Ramos (cell line): ENCODE measurements at regions not wholly inside any gene's neighbourhood (a gene's known extent, or its start where the extent isn't known, plus 50 kb on each side); places are given as distances from the start of the nearest gene placed in this dataset.

Source experiments
- in situ Hi-C: fragments of 300-500 bp; cut with MboI; formaldehyde crosslinking; loops from one replicate; pipeline ENCODE4 v1.14.3; 2022; ENCODE audit warnings: low sequenced_read_pairs; ENCODE audit not compliant: unreplicated experiment

GRCh38 chr3:102176333-102177050 lies 258.3 kb upstream of the ZPLD1 start:
- in situ Hi-C loops, result no loop called here

- in situ Hi-C loops, result no loop called here
These were observed 257.6 kb upstream of the ZPLD1 start for GRCh38 chr3:102177075-102177755.

- in situ Hi-C loops, result no loop called here
These were observed 256.0 kb upstream of the ZPLD1 start for GRCh38 chr3:102178817-102179216.

- in situ Hi-C loops, result no loop called here
These were observed 255.3 kb upstream of the ZPLD1 start for GRCh38 chr3:102179326-102180177.

- in situ Hi-C loops, result no loop called here
These were observed 254.4 kb upstream of the ZPLD1 start for GRCh38 chr3:102180280-102180931.

- in situ Hi-C loops, result no loop called here
These were observed 253.5 kb upstream of the ZPLD1 start for GRCh38 chr3:102181175-102181920.

GRCh38 chr3:102182162-102182561 lies 252.7 kb upstream of the ZPLD1 start:
- in situ Hi-C loops, result no loop called here

GRCh38 chr3:102183186-102183585 lies 251.6 kb upstream of the ZPLD1 start:
- in situ Hi-C loops, result no loop called here

GRCh38 chr3:102183623-102184022 lies 251.2 kb upstream of the ZPLD1 start:
- in situ Hi-C loops, result no loop called here

GRCh38 chr3:102189541-102189940 lies 245.3 kb upstream of the ZPLD1 start:
- in situ Hi-C loops, result no loop called here

GRCh38 chr3:102189956-102190723 lies 244.7 kb upstream of the ZPLD1 start:
- in situ Hi-C loops, result no loop called here

- in situ Hi-C loops, result no loop called here
These were observed 242.2 kb upstream of the ZPLD1 start for GRCh38 chr3:102192575-102192974.

- in situ Hi-C loops, result no loop called here
These were observed 241.6 kb upstream of the ZPLD1 start for GRCh38 chr3:102193255-102193654.

- in situ Hi-C loops, result no loop called here
These were observed 240.8 kb upstream of the ZPLD1 start for GRCh38 chr3:102194001-102194400.

GRCh38 chr3:102194760-102195159 lies 240.1 kb upstream of the ZPLD1 start:
- in situ Hi-C loops, result no loop called here

- in situ Hi-C loops, result no loop called here
These were observed 239.4 kb upstream of the ZPLD1 start for GRCh38 chr3:102195198-102195948.

- in situ Hi-C loops, result no loop called here
These were observed 234.7 kb upstream of the ZPLD1 start for GRCh38 chr3:102200126-102200525.

GRCh38 chr3:102200560-102200959 lies 234.3 kb upstream of the ZPLD1 start:
- in situ Hi-C loops, result no loop called here
